Coronary artery (tissue), 2 donors: ENCODE measurements at regions not wholly inside any gene's neighbourhood (a gene's known extent, or its start where the extent isn't known, plus 50 kb on each side); places are given as distances from the start of the nearest gene placed in this dataset.

ENCODE experiments used
- DNase-seq: peaks from one replicate; pipeline ENCODE4 v3.0.0-alpha.2; 2017; ENCODE audit warnings: low spot score
- H3K27ac ChIP-seq, 2 donors: fragments of 200-600 bp; sonication (generic); one replicate each; pipeline ENCODE4 v1.5.1; 2016 to 2019
- H3K4me3 ChIP-seq: fragments of 200-600 bp; sonication (generic); 2 replicates; pipeline ENCODE4 v1.5.1; 2016; ENCODE audit warnings: mild to moderate bottlenecking, moderate library complexity
- TF ChIP-seq, protein P1 (sequence below): fragments of 200-600 bp; sonication (generic); IDR thresholded peaks from one replicate; pipeline ENCODE4 v1.5.1; 2019; ENCODE audit warnings: antibody characterized with exemption

DNA sequence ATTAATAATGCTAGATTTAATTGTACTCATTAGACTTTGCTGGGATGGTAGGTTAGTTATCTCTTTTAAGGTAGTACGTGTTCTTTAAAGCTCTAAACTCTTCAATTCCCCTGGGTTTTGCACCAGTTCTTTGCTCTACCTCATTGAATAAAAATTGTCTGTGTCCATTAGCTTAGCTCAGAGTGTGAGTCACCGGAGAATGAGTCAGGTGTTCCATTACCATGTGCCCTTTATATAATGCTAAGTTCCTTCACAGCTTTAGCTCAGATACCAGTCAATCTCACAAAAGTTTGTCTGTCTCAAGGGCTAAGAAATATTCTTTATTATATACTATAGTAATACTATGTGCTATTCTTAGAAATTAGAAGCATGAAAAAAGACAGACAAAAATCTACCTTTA is 339.4 kb downstream of the PRELID2 start:
- Histone ChIP-seq H3K4me3 (no peak overlapping the region), H3K27ac (peak overlapping the region in 1 of 2 donors; percentile 11)
- TF ChIP-seq, protein P1, sequence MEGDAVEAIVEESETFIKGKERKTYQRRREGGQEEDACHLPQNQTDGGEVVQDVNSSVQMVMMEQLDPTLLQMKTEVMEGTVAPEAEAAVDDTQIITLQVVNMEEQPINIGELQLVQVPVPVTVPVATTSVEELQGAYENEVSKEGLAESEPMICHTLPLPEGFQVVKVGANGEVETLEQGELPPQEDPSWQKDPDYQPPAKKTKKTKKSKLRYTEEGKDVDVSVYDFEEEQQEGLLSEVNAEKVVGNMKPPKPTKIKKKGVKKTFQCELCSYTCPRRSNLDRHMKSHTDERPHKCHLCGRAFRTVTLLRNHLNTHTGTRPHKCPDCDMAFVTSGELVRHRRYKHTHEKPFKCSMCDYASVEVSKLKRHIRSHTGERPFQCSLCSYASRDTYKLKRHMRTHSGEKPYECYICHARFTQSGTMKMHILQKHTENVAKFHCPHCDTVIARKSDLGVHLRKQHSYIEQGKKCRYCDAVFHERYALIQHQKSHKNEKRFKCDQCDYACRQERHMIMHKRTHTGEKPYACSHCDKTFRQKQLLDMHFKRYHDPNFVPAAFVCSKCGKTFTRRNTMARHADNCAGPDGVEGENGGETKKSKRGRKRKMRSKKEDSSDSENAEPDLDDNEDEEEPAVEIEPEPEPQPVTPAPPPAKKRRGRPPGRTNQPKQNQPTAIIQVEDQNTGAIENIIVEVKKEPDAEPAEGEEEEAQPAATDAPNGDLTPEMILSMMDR = no peak
- DNase-seq = no peak

DNA sequence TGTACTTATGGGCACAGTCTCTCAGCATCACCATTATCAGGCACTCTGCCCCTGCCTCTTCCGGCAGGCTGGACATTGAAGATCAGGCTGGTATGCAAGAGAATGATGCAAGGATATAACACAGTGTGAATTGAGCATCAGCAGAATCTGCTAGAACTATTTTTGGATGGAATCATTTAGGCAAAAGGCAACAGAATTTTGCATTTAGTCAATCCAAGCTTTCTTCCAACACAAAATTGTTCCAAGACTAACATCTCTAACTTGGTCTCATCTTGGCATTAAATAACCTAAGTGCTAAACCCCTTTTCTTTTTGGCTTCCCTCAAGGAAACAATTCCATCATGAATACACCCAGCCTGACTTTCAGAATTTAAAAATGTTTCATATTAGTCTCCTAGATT is 339.9 kb downstream of the PRELID2 start:
- peak overlapping the region in 1 of 2 donors; percentile 11 for H3K27ac ChIP-seq
- no peak for DNase-seq
- TF ChIP-seq, protein P1 = no peak
- no peak overlapping the region for H3K4me3 ChIP-seq

DNA sequence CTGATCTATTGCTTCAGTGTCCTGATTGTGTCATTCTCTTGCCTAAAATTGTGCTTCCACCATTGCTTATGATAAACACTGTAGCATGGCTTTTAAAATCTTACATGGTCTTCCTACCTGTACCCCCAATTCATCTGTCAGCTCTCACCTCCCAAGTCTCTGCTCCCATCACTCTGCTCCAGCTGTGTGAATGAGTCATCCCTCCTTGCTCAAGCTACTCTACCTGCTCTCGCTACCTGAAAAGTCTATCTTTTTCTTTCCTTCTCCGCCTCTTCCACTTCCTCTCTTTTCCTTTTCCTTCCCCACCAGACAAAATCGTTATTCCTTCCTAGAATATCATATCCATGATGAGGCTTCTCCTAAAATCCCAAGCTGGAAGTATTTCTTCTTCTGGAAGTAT is 341.7 kb downstream of the PRELID2 start:
- no peak for DNase-seq
- TF ChIP-seq, protein P1 = no peak
- Histone ChIP-seq H3K27ac (no peak overlapping the region), H3K4me3 (no peak overlapping the region)

DNA sequence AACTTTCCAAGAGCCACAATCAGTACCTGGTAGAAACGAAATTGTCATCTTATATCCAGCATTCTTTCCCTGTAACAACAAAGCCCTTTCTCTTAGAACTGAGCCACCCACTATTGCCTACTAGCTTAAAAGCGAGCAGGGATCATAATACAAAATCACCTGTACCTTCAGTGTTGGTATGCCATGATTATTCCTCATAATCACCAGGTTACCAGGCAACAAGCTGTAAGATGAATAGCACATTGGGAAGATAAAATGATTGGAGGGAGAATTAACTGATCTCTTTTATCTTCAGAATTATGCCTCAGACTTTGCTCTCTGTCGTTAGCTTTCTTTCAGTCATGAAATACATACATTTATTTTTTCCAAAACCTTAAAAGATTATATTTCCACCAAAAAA is 345.6 kb downstream of the PRELID2 start:
- H3K27ac ChIP-seq = no peak overlapping the region
- no peak overlapping the region for H3K4me3 ChIP-seq
- DNase-seq = no peak
- TF ChIP-seq, protein P1 = no peak

DNA sequence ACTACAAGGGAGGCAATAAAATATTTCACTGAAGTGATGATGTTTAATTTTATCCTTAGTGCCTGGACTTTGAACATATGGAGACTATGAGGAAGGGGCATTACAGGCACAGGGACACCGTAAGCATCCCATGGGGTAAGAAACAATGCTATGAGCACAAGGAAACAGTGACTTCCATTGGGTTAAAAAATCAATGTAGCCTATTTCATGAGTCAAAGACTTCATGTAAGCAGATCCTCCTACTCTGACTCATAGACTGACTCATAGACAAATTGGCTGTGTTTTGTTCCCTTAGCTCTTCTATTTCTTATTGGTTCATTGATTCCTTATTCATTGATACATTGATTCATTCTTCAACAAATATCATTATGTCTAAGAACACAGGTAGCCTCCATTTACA is 351.0 kb downstream of the PRELID2 start:
- no peak for DNase-seq
- TF ChIP-seq, protein P1 = no peak
- no peak overlapping the region for H3K4me3 ChIP-seq

DNA sequence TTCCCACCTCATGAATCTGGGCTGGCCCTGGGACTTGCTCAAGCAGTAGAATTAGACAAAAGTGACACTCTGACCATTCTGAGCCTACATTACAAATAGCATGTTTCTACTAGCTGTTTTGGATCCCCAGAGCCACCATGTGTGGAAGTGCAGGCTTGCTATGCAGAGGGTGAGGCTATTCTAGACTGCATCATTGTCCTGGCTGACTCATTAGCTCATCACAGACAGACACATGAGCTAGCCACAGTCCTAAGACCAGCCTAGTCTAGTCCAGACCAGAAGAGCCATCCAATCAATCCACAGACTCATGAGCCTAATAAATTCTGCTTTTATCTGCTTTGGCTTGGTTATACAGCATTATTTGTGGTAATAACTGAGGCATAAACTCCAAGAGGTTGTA is 351.9 kb downstream of the PRELID2 start:
- TF ChIP-seq, protein P1 = no peak
- DNase-seq = no peak
- no peak overlapping the region for H3K4me3 ChIP-seq
- H3K27ac ChIP-seq = no peak overlapping the region

More for the DNA sequence above, 351.0 kb downstream of the PRELID2 start:
- no peak overlapping the region for H3K27ac ChIP-seq

DNA sequence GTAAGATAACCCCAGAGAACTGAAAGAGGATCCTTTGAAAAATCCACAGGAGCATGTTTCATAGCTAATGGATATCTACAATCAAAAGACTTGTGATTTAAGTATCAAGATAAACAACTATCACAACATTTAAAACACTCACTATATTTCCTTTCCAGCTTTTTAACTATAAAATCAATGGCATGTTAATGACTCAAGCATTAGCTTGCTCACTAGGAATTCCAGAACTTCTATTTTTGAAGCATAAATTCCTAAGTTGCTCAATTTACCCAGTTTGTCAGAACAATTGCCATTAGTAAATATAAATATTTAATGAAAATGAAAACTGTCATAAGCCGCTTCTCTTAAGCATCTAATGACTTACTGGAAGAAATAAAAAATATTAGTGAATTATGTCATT is 355.3 kb downstream of the PRELID2 start:
- no peak for DNase-seq
- TF ChIP-seq, protein P1 = no peak
- Histone ChIP-seq H3K27ac (no peak overlapping the region), H3K4me3 (no peak overlapping the region)
